ENCODE measurements at regions not wholly inside any gene's neighbourhood (a gene's known extent, or its start where the extent isn't known, plus 50 kb on each side); places are given as distances from the start of the nearest gene placed in this dataset.

- TF ChIP-seq CTCF (IDR thresholded peaks at IDR 0.05) (no peak), POLR2A (IDR thresholded peaks at IDR 0.05) (no peak)
Observed at GRCh38 chr18:11501352-11501751, 108.0 kb upstream of the SLC35G4 start.

All from Peyer's patch (tissue), 4 donors.